ENCODE measurements at regions not wholly inside any gene's neighbourhood (a gene's known extent, or its start where the extent isn't known, plus 50 kb on each side); places are given as distances from the start of the nearest gene placed in this dataset.
"Not testable (repeated sequence)": the region's sequence is repeated elsewhere in the genome, so short reads cannot be mapped to it uniquely, and the experiment has no call there.

DNA sequence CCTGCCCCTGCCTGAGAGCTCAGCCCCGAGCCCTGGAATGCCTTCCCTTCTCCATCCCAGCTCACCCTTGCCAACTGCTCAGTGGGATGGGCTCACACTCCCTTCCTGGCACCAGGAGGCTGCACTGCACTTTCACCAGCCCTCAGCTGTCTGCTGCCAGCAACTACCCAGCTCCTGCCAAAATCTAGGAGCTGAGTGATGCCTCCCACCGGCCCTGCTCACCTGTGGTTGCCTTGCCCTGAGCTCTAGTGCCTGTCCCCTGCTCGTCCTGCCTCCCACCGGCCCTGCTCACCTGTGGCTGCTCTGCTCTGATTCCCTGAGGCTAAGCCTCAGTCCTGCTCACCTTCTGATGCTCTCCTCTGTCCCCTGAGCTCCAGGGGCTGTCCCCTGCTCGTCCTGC is 119.8 kb downstream of the TMEM121 start:
- no peaks in the 10 kb centered on the region for H3K36me3 Mint-ChIP-seq (ENCODE audit: low read depth)
- no peak for ATAC-seq
- POLR2A ChIA-PET, result no interaction called here

DNA sequence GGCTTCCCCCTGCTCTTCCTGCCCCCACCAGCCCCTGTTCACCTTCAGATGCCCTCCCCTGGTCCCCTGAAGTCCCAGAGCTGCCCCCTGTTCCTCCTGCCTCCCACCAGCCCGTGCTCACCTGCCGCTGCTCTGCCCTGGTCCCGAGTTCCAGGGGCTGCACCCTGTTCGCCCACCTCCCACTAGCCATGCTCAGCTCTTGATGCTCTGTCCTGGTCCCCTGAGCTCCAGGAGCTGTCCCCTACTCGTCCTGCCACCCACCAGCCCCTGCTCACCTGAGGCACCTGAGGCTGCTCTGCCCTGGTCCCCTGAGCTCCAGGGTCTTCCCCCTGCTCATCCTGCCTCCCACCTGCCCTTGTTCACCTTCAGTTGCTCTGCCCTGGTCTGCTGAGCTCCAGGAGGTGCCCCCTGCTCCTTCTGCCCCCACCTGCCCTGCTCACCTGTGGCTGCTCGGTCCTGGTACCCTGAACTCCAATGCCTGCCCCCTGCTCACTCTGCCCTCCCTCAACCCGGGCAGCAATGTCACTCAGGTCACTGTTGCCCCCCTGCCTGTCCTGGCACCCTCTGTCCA is 120.4 kb downstream of the TMEM121 start:
- DNase-seq; H3K9me3 Mint-ChIP-seq; ATAC-seq; H3K36me3 Mint-ChIP-seq (ENCODE audit: low read depth); H3K27ac Mint-ChIP-seq; H3K27me3 Mint-ChIP-seq; H3K4me1 Mint-ChIP-seq (ENCODE audit: low read depth); H3K4me3 Mint-ChIP-seq; POLR2A ChIA-PET; intact Hi-C loops (cut with micrococcal nuclease); CTCF ChIA-PET: not testable (repeated sequence)

More for the DNA sequence above, 119.8 kb downstream of the TMEM121 start:
- H3K4me3 Mint-ChIP-seq, result no peak overlapping the region
- intact Hi-C loops (cut with micrococcal nuclease), result no loop called here
- CTCF ChIA-PET, result no interaction called here
- no peak for DNase-seq
- peaks cover 4% of the 10 kb centered on the region for H3K4me1 Mint-ChIP-seq (ENCODE audit: low read depth)
- TF ChIP-seq, protein P1, sequence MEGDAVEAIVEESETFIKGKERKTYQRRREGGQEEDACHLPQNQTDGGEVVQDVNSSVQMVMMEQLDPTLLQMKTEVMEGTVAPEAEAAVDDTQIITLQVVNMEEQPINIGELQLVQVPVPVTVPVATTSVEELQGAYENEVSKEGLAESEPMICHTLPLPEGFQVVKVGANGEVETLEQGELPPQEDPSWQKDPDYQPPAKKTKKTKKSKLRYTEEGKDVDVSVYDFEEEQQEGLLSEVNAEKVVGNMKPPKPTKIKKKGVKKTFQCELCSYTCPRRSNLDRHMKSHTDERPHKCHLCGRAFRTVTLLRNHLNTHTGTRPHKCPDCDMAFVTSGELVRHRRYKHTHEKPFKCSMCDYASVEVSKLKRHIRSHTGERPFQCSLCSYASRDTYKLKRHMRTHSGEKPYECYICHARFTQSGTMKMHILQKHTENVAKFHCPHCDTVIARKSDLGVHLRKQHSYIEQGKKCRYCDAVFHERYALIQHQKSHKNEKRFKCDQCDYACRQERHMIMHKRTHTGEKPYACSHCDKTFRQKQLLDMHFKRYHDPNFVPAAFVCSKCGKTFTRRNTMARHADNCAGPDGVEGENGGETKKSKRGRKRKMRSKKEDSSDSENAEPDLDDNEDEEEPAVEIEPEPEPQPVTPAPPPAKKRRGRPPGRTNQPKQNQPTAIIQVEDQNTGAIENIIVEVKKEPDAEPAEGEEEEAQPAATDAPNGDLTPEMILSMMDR (IDR thresholded peaks at IDR 0.05), result no peak
- H3K27me3 Mint-ChIP-seq, result peaks cover 1% of the 10 kb centered on the region
- H3K27ac Mint-ChIP-seq, result no peak overlapping the region
- H3K9me3 Mint-ChIP-seq, result no peaks in the 10 kb centered on the region

DNA sequence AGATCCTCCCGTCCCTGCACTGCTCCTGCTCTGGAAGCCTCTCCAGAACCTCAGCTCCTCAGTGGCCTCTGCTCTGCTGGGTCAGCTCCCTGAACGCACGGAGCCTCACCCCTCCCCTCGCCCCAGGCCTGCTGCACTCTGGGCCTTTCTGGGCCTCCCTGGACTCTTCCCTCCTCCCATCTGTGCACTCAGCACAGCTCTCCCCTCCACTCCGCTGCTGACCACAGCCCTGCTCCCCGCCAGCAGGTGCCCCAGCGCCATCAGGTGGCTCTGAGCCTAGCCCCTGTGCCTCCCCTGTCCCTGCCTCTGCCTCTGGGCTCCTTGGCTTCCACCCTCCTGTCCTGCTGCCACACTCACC is 121.0 kb downstream of the TMEM121 start:
- H3K36me3 Mint-ChIP-seq (ENCODE audit: low read depth); ATAC-seq; H3K27me3 Mint-ChIP-seq; H3K9me3 Mint-ChIP-seq; DNase-seq; H3K4me3 Mint-ChIP-seq; CTCF ChIA-PET; H3K27ac Mint-ChIP-seq; intact Hi-C loops (cut with micrococcal nuclease); POLR2A ChIA-PET; H3K4me1 Mint-ChIP-seq (ENCODE audit: low read depth): not testable (repeated sequence)

DNA sequence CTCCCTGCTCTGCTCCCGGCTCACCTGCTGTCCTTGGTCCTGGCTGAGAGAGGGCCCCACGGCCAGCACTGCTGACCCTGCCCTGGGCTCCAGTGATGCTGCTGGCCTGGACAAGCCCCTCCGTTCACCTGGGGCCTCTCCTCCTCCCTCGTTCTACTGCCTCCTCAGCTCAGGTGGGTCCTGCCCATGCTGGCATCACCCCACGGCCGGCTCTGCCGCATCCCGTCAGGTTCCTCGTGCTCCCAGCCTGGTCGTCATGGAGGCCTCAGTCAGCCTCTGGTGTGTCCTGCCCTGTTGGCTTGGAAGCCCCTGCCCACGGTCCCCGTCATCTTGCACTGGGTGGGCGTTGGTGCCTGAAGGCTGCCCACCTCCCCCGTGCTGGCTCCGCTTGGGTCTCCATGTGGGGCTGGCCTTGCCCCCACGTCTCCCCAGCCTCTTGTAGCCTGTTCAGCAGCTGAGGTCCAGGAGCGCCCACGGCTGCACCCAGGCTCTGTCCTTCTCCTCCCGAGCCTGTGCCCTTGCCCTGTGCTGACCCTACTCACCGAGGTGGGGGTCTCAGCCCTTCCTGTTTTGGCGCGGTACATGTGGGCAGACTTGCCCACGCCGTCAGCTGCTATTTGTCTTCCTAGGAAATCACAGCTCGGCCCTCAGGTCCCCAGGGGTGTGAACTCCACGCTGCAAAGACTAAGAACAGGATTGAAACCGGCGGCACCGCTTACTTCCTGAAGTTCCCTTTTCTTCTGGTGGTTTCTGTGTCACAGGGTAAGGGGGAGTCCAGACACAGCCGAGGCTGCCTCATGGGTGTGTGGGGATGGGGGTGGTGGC is 121.6 kb downstream of the TMEM121 start:
- no peak for ATAC-seq
- no peak for DNase-seq
- no peak overlapping the region for H3K4me3 Mint-ChIP-seq
- TF ChIP-seq, protein P1 (IDR thresholded peaks at IDR 0.05), result no peak
- POLR2A ChIA-PET, result no interaction called here
- no peaks in the 10 kb centered on the region for H3K9me3 Mint-ChIP-seq
- intact Hi-C loops (cut with micrococcal nuclease), result no loop called here
- CTCF ChIA-PET, result no interaction called here
- H3K27me3 Mint-ChIP-seq, result peaks cover 1% of the 10 kb centered on the region
- no peak overlapping the region for H3K27ac Mint-ChIP-seq
- no peaks in the 10 kb centered on the region for H3K36me3 Mint-ChIP-seq (ENCODE audit: low read depth)
- peaks cover 4% of the 10 kb centered on the region for H3K4me1 Mint-ChIP-seq (ENCODE audit: low read depth)

DNA sequence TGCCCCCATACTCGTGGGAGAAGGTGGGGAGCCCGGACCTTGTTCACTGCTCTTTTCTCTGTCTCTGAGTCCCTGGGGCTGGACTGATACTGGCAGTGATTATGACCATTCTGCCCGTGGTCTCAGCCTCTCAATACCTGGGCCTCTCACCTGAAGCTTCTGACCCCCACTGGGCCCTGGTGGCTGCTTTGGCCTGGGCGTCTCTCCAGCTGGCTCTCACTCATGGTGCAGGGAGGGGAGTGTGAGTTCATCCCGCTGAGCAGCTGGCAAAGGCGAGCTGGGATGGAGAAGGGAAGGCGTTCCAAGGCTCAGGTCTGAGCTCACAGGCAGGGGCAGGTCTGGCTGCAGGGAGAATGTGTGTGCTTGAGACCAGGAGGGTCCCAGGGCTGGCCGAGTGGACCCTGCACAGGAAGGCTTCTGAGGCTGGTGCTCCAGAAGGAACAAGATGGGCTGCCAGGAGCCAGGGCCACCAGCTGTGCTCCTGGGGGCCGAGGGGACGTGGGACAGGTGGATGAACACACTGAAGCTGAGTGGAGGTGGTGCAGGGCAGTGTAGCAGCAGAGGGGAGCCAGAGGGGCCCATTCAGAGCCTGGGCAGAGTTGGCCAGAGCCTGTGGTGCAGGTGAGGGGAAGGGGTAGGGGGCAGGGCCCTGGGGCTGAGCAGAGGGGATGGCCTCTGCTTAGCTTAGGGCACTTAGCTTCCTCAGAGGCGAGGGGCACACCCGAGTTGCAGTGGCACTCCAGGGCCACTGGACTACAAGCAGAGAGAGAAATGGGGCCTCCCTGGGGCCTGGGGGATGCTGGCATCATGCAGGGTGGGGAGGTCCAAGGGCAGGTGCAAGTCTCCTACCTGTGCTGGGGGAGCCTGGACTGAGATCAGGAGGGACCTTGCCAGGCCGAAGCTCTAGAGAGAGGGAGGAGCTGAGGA is 122.5 kb downstream of the TMEM121 start:
- H3K4me3 Mint-ChIP-seq; H3K9me3 Mint-ChIP-seq; ATAC-seq; H3K27ac Mint-ChIP-seq; H3K36me3 Mint-ChIP-seq (ENCODE audit: low read depth); DNase-seq; H3K4me1 Mint-ChIP-seq (ENCODE audit: low read depth); CTCF ChIA-PET; intact Hi-C loops (cut with micrococcal nuclease); H3K27me3 Mint-ChIP-seq: not testable (repeated sequence)
- POLR2A ChIA-PET, result interaction anchor here (1.0 kb wide), 1 partner anchor 19 kb away, joined by 3 read pairs; no protein-coding TSS in a partner anchor

DNA sequence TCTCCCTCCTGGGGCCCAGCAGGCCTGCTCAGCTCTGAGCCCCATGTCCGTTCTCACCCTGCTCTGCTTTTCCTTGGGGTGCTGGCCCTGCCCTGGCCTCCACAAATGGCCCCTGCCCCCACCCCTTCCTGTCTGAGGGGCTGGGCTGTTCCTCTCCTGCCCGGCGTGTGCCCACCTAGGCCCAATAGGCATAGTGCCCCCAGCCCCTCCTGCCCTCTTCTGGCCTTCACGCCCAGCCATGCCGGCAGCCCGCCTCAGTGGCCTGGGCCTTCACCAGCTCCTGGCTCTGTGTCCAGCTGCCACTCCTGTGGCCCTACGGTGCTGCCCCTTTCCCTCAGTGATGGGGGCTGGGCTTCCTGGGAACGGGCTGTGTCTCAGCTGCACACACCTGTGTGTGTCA is 125.9 kb downstream of the TMEM121 start:
- intact Hi-C loops (cut with micrococcal nuclease); DNase-seq; POLR2A ChIA-PET; ATAC-seq; H3K4me1 Mint-ChIP-seq (ENCODE audit: low read depth); H3K27me3 Mint-ChIP-seq; H3K36me3 Mint-ChIP-seq (ENCODE audit: low read depth); H3K4me3 Mint-ChIP-seq; H3K9me3 Mint-ChIP-seq; H3K27ac Mint-ChIP-seq; CTCF ChIA-PET: not testable (repeated sequence)

DNA sequence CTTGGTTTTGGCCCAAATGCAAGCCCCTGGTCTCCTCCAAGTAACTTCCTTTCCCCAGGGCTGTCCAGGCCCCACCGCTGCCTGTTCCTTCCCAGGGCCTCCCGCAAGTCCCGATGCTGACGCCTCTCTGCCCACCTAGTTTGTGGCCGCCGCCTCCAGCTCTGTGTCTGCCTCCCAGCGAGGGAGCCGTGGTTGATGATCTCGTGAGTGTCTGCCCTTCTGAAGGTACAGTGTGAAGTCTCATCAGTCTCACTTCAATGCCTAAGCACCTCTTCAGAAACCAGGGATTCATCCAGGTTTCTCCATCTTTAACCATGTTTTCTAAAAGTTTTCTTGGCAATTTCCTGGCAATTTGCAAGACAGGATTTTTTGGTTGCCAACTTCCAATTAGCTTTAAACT is 127.5 kb downstream of the TMEM121 start:
- H3K4me3 Mint-ChIP-seq; H3K27me3 Mint-ChIP-seq; H3K4me1 Mint-ChIP-seq (ENCODE audit: low read depth); DNase-seq; H3K9me3 Mint-ChIP-seq; POLR2A ChIA-PET; ATAC-seq; H3K36me3 Mint-ChIP-seq (ENCODE audit: low read depth); intact Hi-C loops (cut with micrococcal nuclease); CTCF ChIA-PET; H3K27ac Mint-ChIP-seq: not testable (repeated sequence)

DNA sequence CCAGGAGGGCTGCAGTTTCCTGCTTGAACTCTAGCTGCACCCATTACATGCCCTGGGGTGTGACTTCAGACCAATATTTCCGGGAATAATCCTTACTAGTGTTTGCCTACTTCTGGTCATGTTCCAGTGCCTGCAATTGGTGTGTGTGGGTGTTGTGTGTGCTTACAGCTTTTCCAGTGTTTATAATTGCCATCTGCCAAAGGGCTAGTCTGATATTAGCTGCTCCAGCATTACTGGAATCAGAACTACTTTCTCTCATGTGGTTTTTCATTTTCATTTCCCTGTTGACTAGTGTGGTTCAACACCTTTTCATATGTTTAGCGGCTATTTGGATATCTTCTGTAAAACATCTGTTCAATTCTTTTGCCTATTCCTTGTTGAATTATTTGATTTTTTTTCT is 132.9 kb downstream of the TMEM121 start:
- POLR2A ChIA-PET, CTCF ChIA-PET: not testable (repeated sequence)
- peaks cover 11% of the 10 kb centered on the region for H3K9me3 Mint-ChIP-seq

More for the DNA sequence above, 132.9 kb downstream of the TMEM121 start:
- H3K4me1 Mint-ChIP-seq (ENCODE audit: low read depth); H3K4me3 Mint-ChIP-seq; DNase-seq; ATAC-seq; intact Hi-C loops (cut with micrococcal nuclease); H3K27me3 Mint-ChIP-seq; H3K27ac Mint-ChIP-seq; H3K36me3 Mint-ChIP-seq (ENCODE audit: low read depth): not testable (repeated sequence)
